ENCODE measurements at regions not wholly inside any gene's neighbourhood (a gene's known extent, or its start where the extent isn't known, plus 50 kb on each side); places are given as distances from the start of the nearest gene placed in this dataset.
"Not testable (repeated sequence)": the region's sequence is repeated elsewhere in the genome, so short reads cannot be mapped to it uniquely, and the experiment has no call there.

DNA sequence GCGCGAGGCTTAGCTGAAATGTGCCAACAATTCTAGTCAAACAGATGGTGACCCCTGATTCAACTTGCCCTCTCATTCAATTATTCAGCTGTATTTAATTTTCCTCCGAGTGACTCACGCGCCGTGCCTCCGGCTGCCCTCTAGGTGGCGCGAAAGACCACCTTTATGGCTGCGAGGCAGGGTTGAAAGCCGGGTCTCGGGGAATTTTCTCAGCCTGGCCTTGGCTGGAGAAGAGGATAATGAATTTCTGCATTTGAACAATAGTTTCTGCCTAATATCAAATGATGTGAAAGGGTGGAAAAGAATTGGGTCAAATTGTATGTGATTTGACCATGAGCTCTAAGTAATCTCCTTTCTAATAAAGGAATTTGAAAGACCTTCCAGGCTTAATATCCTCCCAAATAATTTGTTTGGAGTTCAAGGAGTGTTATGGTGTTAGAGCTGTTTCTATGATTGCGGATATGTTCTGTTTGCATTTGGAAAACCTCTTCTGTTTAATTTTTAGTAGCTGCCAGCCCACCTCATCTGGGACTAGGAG, 310.9 kb downstream of the ZNF536 start:
- peak in 1 of 2 donors; percentile 9 for DNase-seq (ENCODE audit: low read depth in 2 of 2)

DNA sequence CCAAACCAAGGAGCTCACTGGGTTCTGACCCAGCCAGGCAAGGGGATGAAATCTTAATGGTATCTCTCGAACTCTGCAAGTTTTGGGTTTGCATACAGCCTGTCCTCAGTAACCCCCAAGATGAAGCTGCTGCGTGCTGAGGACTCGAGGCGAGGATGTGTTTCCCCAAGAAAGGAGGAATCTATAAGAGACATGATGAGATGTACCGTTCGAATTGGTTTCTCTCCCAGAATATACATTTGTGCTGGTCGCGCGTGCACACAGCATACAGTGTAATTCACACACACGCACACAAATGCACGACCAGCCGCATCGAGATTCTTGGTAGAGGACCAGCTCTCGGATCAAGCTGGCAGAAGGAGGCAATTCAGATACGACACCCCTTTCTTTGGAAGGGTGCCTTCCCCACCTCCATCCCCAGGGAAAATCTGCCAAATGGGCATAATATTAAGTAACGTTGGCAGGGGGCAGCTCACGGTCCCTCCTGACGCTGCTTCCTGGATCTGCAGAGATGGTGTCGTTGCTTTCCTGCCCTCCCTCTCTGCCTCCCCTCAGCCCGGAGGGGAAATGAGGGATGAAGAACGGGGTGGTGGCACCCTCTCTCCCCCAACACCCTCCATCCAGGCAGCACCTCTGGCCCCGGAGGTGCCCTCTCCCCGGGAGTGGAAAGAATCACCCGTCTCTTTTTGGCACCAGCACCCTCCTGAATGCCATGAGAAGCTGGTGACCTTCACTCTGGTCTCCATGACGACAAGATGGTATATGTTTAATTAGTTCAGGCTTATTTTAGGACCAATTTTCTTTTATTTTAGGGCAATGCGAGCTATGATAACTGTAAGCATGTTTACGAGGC, 310.2 kb downstream of the ZNF536 start:
- no peak for DNase-seq (ENCODE audit: low read depth in 2 of 2)

DNA sequence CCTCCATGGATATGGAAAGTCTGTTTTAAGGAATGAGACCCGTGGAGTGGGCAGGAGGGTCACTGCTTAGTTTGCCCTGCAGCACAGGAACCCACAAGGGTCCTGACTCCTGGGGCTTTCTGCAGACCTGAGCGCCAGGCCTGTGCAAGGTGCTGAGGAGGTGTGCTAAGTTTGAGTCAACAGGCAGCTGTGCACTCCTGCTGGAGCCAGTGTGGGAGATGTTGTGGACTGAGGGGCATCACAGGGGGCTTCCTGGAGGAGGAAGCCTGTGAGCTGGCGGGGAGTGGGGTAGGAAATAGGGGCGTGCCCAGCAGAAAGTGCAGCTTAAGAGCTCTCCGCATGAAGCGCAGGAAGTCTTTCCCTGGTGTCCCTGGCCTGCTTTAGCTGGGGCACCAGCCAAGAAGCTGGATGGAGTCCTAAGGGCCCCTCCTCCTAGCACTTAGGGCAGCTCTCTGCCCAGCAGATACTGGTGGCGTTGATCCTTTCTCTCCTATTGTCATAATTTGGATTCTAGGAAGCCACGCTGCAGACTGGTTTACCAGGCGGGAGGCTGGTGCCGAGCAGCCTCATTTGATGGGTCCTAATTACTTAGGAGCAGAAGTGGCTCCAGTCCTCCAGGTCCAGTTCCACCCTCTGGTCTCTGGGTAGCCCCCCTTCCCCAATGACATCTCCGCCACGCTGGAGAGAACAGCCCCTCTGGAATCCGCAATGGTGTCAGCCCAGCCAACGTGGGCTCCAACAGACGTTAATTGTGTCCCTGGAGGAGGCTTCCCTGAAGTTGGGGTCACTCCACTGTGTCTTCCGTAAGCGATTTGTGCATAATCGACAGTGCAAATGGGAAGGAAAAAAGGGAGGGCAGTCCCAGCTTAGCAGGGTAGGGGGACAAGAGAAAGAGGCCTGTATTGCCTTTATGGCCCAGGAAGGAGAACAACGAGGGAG, 309.2 kb downstream of the ZNF536 start:
- DNase-seq (ENCODE audit: low read depth in 2 of 2), result no peak

DNA sequence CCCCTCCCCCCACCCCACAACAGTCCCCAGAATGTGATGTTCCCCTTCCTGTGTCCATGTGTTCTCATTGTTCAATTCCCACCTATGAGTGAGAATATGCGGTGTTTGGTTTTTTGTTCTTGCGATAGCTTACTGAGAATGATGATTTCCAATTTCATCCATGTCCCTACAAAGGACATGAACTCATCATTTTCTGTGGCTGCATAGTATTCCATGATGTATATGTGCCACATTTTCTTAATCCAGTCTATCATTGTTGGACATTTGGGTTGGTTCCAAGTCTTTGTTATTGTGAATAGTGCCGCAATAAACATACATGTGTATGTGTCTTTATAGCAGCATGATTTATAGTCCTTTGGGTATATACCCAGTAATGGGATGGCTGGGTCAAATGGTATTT, 308.2 kb downstream of the ZNF536 start:
- not testable (repeated sequence) for DNase-seq (ENCODE audit: low read depth in 2 of 2)

DNA sequence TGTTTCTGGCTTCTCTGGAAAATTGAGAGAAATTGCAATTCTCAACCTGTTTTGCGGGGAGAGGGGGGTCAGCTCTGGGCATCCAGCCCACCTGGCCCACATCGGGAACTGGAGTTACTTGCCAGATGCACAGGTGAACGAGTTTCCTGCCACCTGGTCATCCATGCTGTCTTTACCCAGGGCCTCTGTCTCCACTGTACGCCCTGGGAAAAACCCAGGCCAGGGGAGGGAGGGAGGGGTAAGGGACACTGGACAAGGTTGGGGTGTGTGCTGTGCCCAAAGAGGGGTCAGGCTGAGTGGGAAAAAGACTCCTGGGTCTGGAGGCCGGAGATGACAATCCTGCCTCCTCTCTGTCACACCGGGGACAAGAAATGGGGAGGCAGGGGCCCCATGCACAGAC, 307.6 kb downstream of the ZNF536 start:
- DNase-seq (ENCODE audit: low read depth in 2 of 2), result no peak

DNA sequence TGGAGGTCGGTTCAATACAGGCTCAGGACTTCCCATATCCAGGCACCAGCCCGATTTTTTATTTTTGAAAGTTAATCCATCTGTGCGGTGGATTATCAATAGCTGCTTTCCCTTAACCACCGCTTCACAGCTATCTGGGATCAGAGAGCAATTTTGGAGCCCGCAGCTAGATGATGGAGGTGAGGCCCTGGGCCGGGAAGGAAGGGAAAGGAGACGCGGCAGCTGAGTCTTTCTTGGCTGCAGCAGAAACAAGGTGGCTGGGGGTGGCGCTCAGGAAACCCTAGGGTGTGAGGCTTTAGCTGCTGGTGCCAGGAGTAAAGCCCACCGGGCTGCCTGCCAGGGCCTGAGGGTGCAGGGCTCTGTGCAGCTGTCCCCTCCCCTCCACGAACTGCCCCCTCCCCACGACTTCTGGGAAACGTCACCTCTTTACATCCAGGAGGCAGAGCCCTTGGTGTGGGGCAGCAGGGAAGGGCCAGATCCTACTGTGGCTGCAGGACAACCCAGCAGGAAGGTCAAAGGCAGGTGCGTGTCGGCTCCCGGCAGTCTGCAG, 307.0 kb downstream of the ZNF536 start:
- DNase-seq (ENCODE audit: low read depth in 2 of 2), result no peak

DNA sequence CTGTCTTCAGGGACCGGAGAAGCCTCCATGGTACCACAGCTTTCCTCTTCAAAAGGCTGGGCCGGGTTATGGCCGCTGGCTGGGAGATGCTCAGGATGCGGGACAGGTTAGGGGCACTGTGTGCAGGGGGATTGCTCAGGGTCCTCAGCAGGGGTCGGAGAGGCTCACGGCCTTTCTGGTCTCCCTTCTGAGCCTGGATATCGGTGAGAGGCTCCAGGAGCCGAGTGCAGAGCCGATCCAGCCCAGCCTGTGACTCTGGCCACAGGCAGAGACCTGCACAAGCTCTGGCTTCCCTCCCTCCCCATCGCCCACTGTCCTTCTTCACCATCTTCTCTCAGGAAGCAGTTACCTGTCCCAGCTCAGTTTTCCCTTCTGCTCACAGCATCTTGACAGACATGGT, 306.0 kb downstream of the ZNF536 start:
- no peak for DNase-seq (ENCODE audit: low read depth in 2 of 2)

DNA sequence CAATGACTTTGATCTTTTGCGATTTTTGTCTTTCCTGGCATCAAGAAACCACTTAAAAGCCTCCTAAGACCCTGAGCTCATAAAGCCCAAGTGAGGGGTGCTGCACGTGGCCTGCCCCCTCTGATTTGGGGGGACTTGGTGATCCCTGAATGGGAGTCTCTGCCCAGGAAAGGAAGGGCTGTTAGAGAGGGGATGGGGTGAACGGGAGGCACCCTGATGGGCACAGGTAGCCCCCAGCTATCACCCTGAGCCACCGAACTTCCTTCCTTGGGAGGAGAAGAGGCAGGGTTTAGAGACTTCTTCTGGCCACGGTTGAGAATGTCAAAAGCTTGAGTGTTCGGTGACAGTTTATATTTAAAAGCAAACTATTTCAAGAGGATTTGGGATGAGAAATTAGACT, 305.5 kb downstream of the ZNF536 start:
- no peak for DNase-seq (ENCODE audit: low read depth in 2 of 2)

DNA sequence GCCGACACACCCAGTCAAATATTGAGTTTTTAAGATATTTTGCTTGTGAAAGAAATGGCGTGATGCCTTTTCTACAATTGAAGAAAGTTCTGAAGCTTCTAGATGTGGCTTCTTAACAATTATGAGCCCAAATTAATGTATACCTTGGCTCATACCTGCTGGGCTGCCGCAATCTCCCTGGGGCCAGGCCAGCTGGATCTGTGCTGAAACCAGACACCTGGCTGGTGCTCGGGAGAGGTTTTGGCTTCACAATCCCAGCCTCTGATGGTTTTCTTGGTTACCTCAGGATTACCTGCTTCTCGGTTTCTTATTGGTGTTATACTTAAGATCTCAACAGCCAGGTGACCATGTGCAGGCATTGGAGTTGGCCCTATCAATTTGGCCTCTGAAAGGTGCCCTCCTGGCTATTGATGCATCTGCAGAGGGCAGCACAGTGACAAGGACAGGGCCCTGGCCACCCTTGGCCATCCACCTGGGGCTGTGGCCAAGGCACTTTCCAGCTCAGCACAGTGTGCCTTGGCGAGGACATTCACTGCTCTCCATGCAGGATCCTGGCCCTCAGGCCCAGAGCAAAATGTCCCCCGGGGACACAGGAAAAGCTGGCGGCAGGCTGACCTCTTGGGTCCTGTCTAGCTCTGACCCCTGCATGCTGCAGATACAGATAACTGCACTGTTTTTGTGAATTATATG, 305.0 kb downstream of the ZNF536 start:
- DNase-seq (ENCODE audit: low read depth in 2 of 2), result no peak

DNA sequence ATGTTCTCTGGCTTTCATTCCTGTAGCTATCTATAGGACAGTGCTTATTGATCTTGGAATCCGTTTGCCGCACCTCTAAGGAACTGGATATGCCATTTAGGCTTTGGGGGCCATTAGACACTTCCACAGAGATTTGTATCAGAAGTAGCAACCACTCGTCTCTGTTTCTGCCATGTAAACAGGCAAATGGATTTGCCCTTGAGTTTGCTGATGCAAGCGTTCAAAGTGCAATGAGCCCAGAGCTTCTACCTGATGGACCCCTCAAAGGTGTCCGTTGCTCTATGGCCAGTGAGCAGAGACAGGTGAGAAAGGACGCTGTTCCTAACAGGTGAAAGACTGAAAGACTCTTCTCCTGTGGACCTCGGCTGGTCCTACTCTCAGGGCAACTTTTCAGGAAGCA, 302.9 kb downstream of the ZNF536 start:
- DNase-seq (ENCODE audit: low read depth in 2 of 2), result no peak

DNA sequence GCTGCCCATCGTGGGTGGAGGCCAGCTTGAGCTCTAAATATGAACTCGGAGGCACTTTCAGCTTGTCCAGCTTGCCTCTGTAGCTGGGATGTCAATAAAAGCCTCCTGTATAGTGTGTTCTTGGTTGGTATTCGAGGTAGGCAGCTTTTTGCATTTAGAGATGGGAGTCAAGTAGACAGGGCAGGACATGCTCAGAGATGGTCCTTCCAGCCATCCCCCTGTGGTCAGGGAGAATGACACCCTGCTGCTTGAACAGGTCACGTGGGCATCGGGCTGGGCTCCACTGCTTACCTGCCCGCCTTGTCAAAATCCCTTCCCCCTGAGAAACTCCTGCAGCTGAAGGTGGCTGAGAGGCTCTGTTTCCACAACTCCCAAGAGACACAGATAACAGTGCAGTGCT, 302.5 kb downstream of the ZNF536 start:
- no peak for DNase-seq (ENCODE audit: low read depth in 2 of 2)

DNA sequence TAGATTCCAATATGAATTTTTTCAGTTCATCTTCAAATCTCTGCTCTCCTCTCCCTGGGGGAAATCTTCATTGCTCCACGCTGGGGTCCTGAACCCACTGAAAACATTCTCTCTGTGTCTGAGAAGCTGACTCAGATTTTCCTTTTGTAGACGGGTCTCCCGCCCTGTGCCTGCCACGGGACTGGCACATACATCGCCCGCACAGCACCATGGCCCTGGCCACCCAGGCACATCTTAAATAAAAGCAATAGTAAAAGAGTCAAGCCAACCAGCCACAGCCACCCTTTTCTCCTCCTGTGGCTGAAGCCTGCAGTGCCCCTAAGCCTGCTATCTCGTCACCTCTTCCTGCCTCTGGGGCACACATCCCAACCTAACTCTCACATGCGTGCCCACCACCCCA, 301.2 kb downstream of the ZNF536 start:
- DNase-seq (ENCODE audit: low read depth in 2 of 2), result no peak

DNA sequence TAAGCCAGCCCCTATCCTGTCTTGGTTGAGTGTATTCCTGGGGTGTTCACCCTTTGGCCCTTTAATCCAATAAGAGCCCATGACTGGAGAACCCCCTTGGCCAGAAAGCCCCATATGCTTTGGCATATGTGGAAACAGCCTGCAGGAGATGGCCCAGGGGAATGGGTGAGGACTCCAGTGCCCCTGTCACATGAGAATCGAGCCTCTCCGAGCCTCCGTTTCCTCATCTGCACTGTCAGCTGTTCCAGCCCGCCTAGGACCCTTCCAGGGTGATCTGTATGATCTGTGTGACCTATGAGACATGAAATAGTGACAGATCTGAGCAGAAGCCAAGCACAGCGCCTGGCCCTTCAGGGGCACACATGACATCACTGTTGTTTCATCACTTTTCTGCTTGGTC, 300.7 kb downstream of the ZNF536 start:
- no peak for DNase-seq (ENCODE audit: low read depth in 2 of 2)

DNA sequence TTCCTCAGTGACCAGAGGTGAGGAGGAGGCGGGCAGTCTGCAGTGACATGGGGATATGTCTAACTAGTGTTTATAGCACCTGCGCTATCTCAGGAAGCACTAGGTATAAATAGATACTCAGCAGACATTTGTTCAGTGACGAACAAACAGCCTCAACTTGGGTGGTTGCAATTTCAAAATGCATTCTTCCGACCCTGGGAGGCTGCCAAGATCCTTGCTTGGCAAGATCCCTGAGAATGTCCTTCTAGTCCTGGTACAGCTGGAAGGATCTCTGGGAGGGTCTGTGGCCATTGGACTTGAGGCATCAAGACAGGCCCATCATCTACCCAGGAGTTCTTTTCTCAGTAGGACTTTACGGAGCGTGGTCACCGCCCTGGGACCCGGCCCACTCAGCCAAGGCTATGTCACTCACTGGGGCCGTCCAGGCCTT, 299.5 kb downstream of the ZNF536 start:
- DNase-seq (ENCODE audit: low read depth in 2 of 2), result no peak

DNA sequence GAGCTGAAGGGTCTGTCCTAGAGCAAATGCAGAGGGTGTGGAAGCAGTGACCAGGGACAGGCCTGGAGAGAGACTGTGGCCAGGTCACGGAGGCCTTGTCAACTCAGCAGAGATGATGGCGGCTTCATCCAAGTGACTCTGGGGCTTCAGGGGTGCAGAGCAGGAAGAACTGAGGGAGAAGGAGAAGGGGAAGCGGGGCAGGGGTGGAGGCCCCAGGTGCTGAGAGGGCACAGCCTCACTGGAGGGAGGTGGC, 299.1 kb downstream of the ZNF536 start:
- no peak for DNase-seq (ENCODE audit: low read depth in 2 of 2)

DNA sequence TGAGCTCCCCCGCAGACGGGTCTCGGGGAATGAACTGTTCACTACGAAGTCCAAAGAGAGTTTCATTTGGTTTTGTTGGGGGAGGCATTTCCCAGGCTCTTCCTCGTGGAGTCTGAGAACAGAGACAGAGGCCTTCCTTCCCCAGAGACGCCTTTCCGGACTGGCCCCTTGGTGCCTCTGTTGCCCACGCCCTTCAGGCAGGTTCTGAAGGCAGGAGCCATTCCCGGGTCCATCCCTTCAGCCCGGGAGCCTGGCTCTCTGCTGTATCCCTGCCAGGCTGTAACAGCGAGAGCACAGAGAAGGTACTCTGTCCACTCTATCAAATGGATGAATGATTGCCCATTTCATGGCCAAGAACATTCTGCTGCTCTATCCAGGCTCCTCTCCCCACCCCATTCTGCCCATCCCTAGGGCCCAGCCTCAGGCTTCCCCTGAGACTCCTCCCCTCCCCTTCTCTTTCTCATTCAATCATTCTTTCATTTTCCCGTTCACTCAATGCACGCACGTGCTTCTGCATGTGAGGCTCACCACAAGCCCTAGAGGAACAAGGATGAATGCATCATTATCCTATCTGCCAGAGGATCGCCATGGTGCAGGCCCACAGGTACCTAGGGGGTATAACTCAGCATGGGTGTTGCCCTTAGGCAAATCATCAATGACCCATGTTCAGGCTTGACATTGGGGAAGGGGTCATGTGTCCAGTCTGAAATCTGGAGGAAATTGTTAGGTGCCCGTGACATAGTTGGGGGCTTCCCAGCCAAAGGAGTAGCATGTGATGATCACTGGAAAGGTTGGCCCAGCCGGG, 298.6 kb downstream of the ZNF536 start:
- no peak for DNase-seq (ENCODE audit: low read depth in 2 of 2)

DNA sequence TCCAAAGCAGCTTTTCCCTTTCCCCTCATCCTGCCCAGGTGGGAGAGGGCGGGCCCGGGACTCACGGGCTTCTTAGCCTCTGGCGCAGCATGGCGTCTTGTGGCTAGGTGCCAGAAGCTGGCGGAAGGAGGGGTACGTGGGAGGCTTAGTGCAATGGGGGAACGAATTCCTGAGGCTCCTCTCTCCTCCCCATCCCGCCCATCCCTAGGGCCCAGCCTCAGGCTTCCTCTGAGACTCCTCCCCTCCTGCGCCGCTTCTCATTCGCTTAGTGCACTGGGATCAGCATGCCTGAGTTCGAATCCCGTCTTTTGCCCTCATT, 297.8 kb downstream of the ZNF536 start:
- no peak for DNase-seq (ENCODE audit: low read depth in 2 of 2)

DNA sequence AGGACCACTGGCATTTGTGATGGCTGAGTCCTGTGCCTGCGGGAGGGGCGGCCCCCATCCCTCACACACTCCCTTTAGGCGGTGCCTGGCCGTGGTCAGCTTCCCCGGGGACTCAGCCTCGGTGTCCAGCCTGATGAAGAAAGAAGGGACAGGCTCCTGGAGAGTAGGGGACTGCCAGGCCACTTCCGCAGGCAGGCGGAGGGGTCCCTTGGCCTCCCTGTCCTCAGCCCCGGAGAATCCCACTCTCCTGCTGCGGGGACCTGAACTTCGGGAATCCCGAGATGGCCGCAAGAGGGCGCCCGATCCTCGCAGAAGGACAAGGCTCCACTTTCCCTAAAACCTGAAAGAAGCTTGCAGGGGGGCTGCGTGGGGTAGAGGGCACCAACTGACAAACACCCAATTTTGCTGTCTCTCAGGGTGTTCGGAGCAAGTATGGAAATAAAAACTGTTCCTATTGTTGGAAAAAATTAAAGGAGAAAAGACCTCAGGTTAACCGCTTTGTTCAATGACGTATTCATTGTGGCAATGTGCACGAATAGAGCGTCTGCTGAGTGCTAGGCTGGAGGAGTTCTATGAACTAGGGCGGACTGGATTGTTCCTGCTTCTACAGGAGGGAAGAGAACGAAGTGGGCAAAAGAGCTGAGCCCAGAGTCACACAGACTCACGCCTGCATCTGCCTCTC, 297.3 kb downstream of the ZNF536 start:
- peak in 1 of 2 donors; percentile 19 for DNase-seq (ENCODE audit: low read depth in 2 of 2)

DNA sequence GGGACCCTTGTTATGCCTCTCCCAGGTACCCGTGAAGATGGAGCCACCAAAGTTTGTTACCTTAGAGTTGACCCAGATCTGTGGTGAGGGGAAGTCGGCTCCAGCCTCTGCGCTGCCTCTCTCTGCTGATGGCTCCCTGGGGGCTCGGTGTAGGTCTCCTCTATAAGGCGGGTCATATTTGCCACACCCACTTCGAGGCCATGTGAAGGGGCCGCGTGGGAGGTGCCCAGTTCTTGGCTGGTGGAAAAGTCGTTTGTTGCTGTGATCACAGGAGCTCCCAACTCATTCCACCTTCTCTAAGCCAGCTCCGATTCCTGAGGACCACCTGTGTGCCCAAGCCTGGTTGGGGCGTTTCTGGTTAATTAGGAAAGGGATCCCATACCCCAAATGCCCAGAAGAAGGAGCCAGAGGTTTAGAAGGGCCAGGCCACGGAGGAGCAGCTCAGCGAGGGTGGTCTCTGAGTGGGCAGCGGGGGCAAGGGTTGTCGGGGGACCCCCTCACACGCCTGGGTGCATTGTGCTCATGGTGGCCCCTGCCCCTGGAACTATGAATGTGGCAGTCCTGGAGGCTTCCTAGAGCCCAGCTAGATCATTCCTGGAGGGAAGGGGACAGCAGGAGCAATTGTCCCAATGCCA, 296.5 kb downstream of the ZNF536 start:
- no peak for DNase-seq (ENCODE audit: low read depth in 2 of 2)

DNA sequence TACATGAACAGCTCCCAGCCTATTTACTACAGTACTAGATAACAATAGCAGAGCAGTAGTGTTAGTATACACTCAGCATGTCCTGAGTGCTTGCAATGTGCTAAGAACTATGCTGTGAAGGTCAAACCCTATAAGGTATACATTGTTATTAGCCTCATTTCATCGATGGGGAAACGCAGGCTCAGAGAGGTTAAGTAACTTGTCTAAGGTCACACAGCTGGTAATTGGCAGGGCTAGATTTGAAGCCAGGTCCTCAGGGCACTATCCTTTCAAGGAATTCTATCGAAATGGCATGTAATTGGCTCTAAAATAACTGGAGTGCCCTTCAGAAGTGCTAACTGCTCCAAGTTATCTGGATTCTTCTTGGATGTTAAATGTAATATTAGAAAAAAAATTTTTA, 295.6 kb downstream of the ZNF536 start:
- DNase-seq (ENCODE audit: low read depth in 2 of 2), result no peak
